ENCODE measurements at regions not wholly inside any gene's neighbourhood (a gene's known extent, or its start where the extent isn't known, plus 50 kb on each side); places are given as distances from the start of the nearest gene placed in this dataset.

DNA sequence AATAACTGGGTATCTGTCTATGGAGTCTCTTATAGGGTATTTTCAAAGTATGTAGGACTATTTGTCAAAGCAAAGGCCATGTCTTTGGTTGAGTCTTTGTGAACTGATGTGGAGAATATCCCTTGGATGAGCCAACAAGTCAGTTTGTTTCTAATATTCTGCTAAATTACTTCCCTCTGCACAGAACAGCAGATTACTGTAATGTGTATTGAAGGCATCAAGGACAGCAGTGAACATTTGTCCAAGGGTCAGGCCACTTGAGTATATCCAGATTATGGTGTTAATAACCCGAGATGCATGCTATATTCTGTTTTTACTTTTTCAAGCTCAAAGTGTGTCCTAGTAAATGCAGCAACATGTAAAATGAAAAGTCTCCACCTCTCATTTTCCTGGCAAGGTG is 144.2 kb upstream of the GLI3 start:
- Histone ChIP-seq H3K36me3 (ENCODE audit: control insufficient read depth in 1 of 2, insufficient read depth in 2 of 2, low read length in 2 of 2) (no peaks in the 10 kb centered on the region), H3K9me2 (ENCODE audit: insufficient read depth) (no peaks in the 10 kb centered on the region), H3K4me1 (ENCODE audit: control insufficient read depth in 1 of 2, insufficient read depth in 2 of 2, low read length in 2 of 2) (no peaks in the 10 kb centered on the region), H3K4me3 (replicated peaks in 1 of 2; ENCODE audit: low read depth in 1 of 2, low read length in 2 of 2) (no peak overlapping the region), H3K9ac (ENCODE audit: low read length) (no peak overlapping the region), H3K9me3 (ENCODE audit: control insufficient read depth in 1 of 2, insufficient read depth in 1 of 2, low read depth in 1 of 2, low read length in 2 of 2) (no peaks in the 10 kb centered on the region), H4K20me1 (ENCODE audit: insufficient read depth) (no peaks in the 10 kb centered on the region; the same call in 1 of the 2 replicates), H3K27ac (ENCODE audit: low read depth, low read length) (no peak overlapping the region), H3K4me2 (ENCODE audit: low read length) (no peak overlapping the region), H3K27me3 (ENCODE audit: insufficient read depth, low read length) (no peaks in the 10 kb centered on the region), H2AFZ (ENCODE audit: low read depth, low read length, poor library complexity, severe bottlenecking) (no peak overlapping the region), H3K79me2 (ENCODE audit: insufficient read depth, low read length) (no peaks in the 10 kb centered on the region)
- TF ChIP-seq ZNF274 (IDR thresholded peaks at IDR 0.05; ENCODE audit: low read depth, low read length) (no peak), CEBPB (IDR thresholded peaks at IDR 0.05; ENCODE audit: low read depth) (no peak), CBX3 (IDR thresholded peaks at IDR 0.05; ENCODE audit: low read depth) (no peak), SRF (IDR thresholded peaks at IDR 0.05; ENCODE audit: low read depth) (no peak), JUND (IDR thresholded peaks at IDR 0.05) (no peak), ELF1 (IDR thresholded peaks at IDR 0.05; ENCODE audit: borderline replicate concordance, low read depth) (no peak), FOSL1 (IDR thresholded peaks at IDR 0.05; ENCODE audit: low read depth) (no peak), POLR2A (IDR thresholded peaks at IDR 0.05; ENCODE audit: borderline replicate concordance, extremely low read depth, insufficient read depth, insufficient read length) (no peak), EZH2 (IDR thresholded peaks at IDR 0.05) (no peak), POLR2AphosphoS5 (IDR thresholded peaks at IDR 0.05; ENCODE audit: low read depth, low read length) (no peak)
- TF ChIP-seq, protein P1, sequence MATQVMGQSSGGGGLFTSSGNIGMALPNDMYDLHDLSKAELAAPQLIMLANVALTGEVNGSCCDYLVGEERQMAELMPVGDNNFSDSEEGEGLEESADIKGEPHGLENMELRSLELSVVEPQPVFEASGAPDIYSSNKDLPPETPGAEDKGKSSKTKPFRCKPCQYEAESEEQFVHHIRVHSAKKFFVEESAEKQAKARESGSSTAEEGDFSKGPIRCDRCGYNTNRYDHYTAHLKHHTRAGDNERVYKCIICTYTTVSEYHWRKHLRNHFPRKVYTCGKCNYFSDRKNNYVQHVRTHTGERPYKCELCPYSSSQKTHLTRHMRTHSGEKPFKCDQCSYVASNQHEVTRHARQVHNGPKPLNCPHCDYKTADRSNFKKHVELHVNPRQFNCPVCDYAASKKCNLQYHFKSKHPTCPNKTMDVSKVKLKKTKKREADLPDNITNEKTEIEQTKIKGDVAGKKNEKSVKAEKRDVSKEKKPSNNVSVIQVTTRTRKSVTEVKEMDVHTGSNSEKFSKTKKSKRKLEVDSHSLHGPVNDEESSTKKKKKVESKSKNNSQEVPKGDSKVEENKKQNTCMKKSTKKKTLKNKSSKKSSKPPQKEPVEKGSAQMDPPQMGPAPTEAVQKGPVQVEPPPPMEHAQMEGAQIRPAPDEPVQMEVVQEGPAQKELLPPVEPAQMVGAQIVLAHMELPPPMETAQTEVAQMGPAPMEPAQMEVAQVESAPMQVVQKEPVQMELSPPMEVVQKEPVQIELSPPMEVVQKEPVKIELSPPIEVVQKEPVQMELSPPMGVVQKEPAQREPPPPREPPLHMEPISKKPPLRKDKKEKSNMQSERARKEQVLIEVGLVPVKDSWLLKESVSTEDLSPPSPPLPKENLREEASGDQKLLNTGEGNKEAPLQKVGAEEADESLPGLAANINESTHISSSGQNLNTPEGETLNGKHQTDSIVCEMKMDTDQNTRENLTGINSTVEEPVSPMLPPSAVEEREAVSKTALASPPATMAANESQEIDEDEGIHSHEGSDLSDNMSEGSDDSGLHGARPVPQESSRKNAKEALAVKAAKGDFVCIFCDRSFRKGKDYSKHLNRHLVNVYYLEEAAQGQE (IDR thresholded peaks at IDR 0.05; ENCODE audit: low read depth), result no peak
- TF ChIP-seq, protein P2, sequence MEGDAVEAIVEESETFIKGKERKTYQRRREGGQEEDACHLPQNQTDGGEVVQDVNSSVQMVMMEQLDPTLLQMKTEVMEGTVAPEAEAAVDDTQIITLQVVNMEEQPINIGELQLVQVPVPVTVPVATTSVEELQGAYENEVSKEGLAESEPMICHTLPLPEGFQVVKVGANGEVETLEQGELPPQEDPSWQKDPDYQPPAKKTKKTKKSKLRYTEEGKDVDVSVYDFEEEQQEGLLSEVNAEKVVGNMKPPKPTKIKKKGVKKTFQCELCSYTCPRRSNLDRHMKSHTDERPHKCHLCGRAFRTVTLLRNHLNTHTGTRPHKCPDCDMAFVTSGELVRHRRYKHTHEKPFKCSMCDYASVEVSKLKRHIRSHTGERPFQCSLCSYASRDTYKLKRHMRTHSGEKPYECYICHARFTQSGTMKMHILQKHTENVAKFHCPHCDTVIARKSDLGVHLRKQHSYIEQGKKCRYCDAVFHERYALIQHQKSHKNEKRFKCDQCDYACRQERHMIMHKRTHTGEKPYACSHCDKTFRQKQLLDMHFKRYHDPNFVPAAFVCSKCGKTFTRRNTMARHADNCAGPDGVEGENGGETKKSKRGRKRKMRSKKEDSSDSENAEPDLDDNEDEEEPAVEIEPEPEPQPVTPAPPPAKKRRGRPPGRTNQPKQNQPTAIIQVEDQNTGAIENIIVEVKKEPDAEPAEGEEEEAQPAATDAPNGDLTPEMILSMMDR (IDR thresholded peaks at IDR 0.05 in 2 of 3, conservative IDR thresholded peaks at IDR 0.05 in 1 of 3; ENCODE audit: borderline replicate concordance in 1 of 3, insufficient read depth in 1 of 3, low read depth in 2 of 3, low read length in 2 of 3), result no peak
- ATAC-seq (no peak), DNase-seq (ENCODE audit: low read depth, low spot score) (no peak)
- ChIA-PET POLR2A (no interaction called here), CTCF (no interaction called here), RAD21 (ENCODE audit: low non-redundant PET in 1 of 2, low total read pairs in 2 of 2, uncharacterized antibody in 2 of 2, unreplicated experiment in 2 of 2) (no interaction called here)
- no TSS peak for BruUV-seq (replicated peaks)
- intact Hi-C loops (cut with micrococcal nuclease), result no loop called here
